ENCODE measurements at regions not wholly inside any gene's neighbourhood (a gene's known extent, or its start where the extent isn't known, plus 50 kb on each side); places are given as distances from the start of the nearest gene placed in this dataset.

- no peak overlapping the region for H2AFZ ChIP-seq (ENCODE audit: control insufficient read depth, low read depth, low read length)
- intact Hi-C loops (cut with micrococcal nuclease; ENCODE audit: unreplicated experiment) (loop anchor here (5.0 kb wide), 1 partner anchor 491 kb away; no protein-coding TSS in a partner anchor), in situ Hi-C loops (cut with MboI) (no loop called here)
- WGBS (ENCODE audit: insufficient coverage, insufficient replicate concordance, low lambda C conversion rate, missing lambda C conversion rate) = 7% methylated on average over 2 of the region's 2 CpGs
- no peak overlapping the region for H3K27ac ChIP-seq (ENCODE audit: control insufficient read depth, insufficient read depth)
- H4K20me1 ChIP-seq (ENCODE audit: control insufficient read depth, insufficient read depth) = no peaks in the 10 kb centered on the region
- ChIA-PET SMC1A (ENCODE audit: uncharacterized antibody, unreplicated experiment) (interaction anchor here (0.9 to 1.5 kb wide), 3 partner anchors 150 to 491 kb away, joined by 3 to 6 read pairs (median 3); no protein-coding TSS in a partner anchor), POLR2A (no interaction called here), CTCF (interaction anchor here (0.7 to 1.7 kb wide), 10 partner anchors 9 to 491 kb away, joined by 3 to 6 read pairs (median 3); no protein-coding TSS in a partner anchor), RAD21 (ENCODE audit: unreplicated experiment) (interaction anchor here (0.7 to 1.8 kb wide), 2 partner anchors 482 to 491 kb away, joined by 5 to 15 read pairs; no protein-coding TSS in a partner anchor)
- no peak overlapping the region for H3K9ac ChIP-seq (ENCODE audit: control insufficient read depth, insufficient read depth, low read length)
- H3K36me3 ChIP-seq (ENCODE audit: control insufficient read depth in 2 of 2, insufficient read depth in 2 of 2, low read length in 1 of 2) = no peaks in the 10 kb centered on the region
- no peaks in the 10 kb centered on the region for H3K27me3 ChIP-seq (replicated peaks in 1 of 2; ENCODE audit: control insufficient read depth in 2 of 2, insufficient read depth in 2 of 2, low read length in 1 of 2)
- ATAC-seq (peak; percentile 50; the same call in 2 of the 3 replicates), FAIRE-seq (peak; percentile 78), DNase-seq (ENCODE audit: low read depth, low spot score) (no peak)
- H3K4me2 ChIP-seq (ENCODE audit: control insufficient read depth, insufficient read depth) = no peak overlapping the region
- peaks cover 7% of the 10 kb centered on the region; the same call in 1 of the 3 replicates for H3K9me3 ChIP-seq (replicated peaks; ENCODE audit: control insufficient read depth, insufficient read depth, low read length)
- H3K79me2 ChIP-seq (ENCODE audit: control insufficient read depth, insufficient read depth, low read length) = no peaks in the 10 kb centered on the region
- no peak overlapping the region for H3K4me3 ChIP-seq
- BruUV-seq (replicated peaks) = no TSS peak
- peaks cover 13% of the 10 kb centered on the region for H3K4me1 ChIP-seq (ENCODE audit: control insufficient read depth, insufficient read depth, low read length)
- TF ChIP-seq CBX5 (IDR thresholded peaks at IDR 0.05; ENCODE audit: low read depth) (no peak), SREBF2 (IDR thresholded peaks at IDR 0.05; ENCODE audit: low read length) (no peak), SRF (IDR thresholded peaks at IDR 0.05; ENCODE audit: low read depth in 2 of 2, low read length in 2 of 2) (no peak), PAX8 (IDR thresholded peaks at IDR 0.05) (no peak), BACH1 (IDR thresholded peaks at IDR 0.05; ENCODE audit: borderline replicate concordance) (no peak), RAD21 (IDR thresholded peaks at IDR 0.05; ENCODE audit: insufficient read depth, low read depth, low read length) (peak; percentile 54), NFYB (IDR thresholded peaks at IDR 0.05; ENCODE audit: insufficient read depth, low read depth, low read length) (no peak), IKZF2 (IDR thresholded peaks at IDR 0.05) (no peak), NKRF (conservative IDR thresholded peaks at IDR 0.05) (no peak), NBN (IDR thresholded peaks at IDR 0.05) (no peak), BHLHE40 (IDR thresholded peaks at IDR 0.05; ENCODE audit: borderline replicate concordance in 1 of 2, low read depth in 2 of 2, low read length in 1 of 2) (no peak), ZNF207 (IDR thresholded peaks at IDR 0.05; ENCODE audit: borderline replicate concordance) (no peak), TAF1 (IDR thresholded peaks at IDR 0.05; ENCODE audit: borderline replicate concordance, low read depth, low read length) (no peak), USF1 (IDR thresholded peaks at IDR 0.05; ENCODE audit: borderline replicate concordance, extremely low read length, insufficient read depth, low read depth, low read length) (no peak), ZNF622 (IDR thresholded peaks at IDR 0.05) (no peak), MXI1 (IDR thresholded peaks at IDR 0.05; ENCODE audit: low read depth, low read length) (no peak), BCLAF1 (IDR thresholded peaks at IDR 0.05) (no peak)
Measured at GRCh38 chr9:95726756-95727155, 148.7 kb upstream of the ERCC6L2 start.
